PC-9 (cell line): ENCODE measurements at regions not wholly inside any gene's neighbourhood (a gene's known extent, or its start where the extent isn't known, plus 50 kb on each side); places are given as distances from the start of the nearest gene placed in this dataset.

Source experiments
- EZH2 ChIP-seq: fragments of 200-600 bp; sonication (generic); IDR thresholded peaks from 2 replicates; pipeline ENCODE4 v1.8.0; 2017; ENCODE audit warnings: antibody characterized with exemption, low read depth
- TF ChIP-seq, protein P1 (sequence below): fragments of 200-600 bp; sonication (generic); conservative IDR thresholded peaks from 2 replicates; pipeline ENCODE4 v1.6.1; 2017; ENCODE audit warnings: mixed run types, antibody characterized with exemption, mild to moderate bottlenecking, moderate library complexity

DNA sequence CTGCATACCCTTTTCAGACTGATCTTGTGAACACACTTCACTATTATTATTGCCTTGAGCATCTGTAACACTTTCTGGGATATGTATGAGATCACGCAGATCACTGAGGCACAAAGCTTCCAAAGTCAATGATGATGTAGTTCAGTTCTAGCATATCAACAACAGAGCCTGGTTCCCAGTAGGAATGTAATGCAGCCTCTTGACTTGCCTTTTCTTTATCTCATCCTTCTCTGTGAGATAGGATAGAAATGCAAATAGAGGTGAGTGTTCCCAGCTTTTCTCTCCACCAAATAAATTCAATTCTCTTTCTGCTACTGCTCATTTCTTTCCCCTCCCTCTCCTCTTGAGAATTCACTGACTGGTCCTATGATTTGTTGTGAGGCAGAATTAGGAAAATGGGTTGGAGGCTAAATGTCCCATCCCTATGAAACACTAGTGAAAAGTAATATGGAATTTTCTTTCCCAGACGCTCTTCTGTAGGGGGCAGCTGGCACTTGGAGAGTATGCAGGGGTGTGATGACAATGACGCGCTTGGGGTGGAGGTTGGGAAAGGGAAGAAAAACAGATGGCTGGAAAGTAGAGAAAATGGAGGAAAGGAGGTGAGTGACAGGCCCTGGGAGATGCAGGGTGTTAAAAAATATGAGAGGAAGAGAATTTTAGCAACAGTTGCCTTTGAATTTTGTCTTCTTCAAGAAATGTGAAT, 96.0 kb upstream of the TMTC1 start:
- TF ChIP-seq, protein P1, sequence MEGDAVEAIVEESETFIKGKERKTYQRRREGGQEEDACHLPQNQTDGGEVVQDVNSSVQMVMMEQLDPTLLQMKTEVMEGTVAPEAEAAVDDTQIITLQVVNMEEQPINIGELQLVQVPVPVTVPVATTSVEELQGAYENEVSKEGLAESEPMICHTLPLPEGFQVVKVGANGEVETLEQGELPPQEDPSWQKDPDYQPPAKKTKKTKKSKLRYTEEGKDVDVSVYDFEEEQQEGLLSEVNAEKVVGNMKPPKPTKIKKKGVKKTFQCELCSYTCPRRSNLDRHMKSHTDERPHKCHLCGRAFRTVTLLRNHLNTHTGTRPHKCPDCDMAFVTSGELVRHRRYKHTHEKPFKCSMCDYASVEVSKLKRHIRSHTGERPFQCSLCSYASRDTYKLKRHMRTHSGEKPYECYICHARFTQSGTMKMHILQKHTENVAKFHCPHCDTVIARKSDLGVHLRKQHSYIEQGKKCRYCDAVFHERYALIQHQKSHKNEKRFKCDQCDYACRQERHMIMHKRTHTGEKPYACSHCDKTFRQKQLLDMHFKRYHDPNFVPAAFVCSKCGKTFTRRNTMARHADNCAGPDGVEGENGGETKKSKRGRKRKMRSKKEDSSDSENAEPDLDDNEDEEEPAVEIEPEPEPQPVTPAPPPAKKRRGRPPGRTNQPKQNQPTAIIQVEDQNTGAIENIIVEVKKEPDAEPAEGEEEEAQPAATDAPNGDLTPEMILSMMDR, result no peak
- no peak for TF ChIP-seq EZH2
